ENCODE measurements at regions not wholly inside any gene's neighbourhood (a gene's known extent, or its start where the extent isn't known, plus 50 kb on each side); places are given as distances from the start of the nearest gene placed in this dataset.
"Not testable (repeated sequence)": the region's sequence is repeated elsewhere in the genome, so short reads cannot be mapped to it uniquely, and the experiment has no call there.

DNA sequence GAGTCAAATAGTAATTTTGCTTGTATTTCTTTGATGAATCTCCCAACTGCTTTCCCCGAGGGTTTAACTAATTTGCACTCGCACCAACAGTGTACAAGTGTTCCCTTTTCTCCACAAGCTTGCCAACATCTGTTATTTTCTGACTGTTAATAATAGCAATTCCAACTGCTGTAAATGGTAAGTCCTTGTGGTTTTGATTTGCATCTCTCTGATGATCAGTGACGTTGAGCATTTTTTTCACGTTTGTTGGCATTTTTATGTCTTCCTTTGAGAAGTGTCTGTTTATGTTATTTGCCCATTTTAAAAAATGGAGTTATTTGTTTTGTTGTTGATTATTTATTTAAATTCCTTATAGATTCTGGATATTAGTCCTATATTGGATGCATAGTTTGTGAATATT lies 399.8 kb upstream of the MAN1A1 start:
- Mint-ChIP-seq H3K27ac (no peak overlapping the region), H3K4me1 (ENCODE audit: low read depth) (no peaks in the 10 kb centered on the region), H3K27me3 (ENCODE audit: low read depth) (peaks cover 9% of the 10 kb centered on the region), H3K4me3 (no peak overlapping the region), H3K36me3 (ENCODE audit: low read depth) (no peaks in the 10 kb centered on the region), H3K9me3 (no peaks in the 10 kb centered on the region)

DNA sequence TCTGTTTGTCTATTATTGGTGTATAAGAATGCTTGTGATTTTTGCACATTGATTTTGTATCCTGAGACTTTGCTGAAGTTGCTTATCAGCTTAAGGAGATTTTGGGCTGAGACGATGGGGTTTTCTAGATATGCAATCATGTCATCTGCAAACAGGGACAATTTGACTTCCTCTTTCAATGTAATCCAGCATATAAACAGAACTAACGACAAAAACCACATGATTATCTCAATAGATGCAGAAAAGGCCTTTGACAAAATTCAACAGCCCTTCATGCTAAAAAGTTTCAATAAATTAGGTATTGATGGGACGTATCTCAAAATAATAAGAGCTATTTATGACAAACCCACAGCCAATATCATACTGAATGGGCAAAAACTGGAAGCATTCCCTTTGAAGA lies 399.0 kb upstream of the MAN1A1 start:
- not testable (repeated sequence) for H3K27ac Mint-ChIP-seq; H3K4me1 Mint-ChIP-seq (ENCODE audit: low read depth); H3K9me3 Mint-ChIP-seq; H3K4me3 Mint-ChIP-seq; H3K36me3 Mint-ChIP-seq (ENCODE audit: low read depth); H3K27me3 Mint-ChIP-seq (ENCODE audit: low read depth)

DNA sequence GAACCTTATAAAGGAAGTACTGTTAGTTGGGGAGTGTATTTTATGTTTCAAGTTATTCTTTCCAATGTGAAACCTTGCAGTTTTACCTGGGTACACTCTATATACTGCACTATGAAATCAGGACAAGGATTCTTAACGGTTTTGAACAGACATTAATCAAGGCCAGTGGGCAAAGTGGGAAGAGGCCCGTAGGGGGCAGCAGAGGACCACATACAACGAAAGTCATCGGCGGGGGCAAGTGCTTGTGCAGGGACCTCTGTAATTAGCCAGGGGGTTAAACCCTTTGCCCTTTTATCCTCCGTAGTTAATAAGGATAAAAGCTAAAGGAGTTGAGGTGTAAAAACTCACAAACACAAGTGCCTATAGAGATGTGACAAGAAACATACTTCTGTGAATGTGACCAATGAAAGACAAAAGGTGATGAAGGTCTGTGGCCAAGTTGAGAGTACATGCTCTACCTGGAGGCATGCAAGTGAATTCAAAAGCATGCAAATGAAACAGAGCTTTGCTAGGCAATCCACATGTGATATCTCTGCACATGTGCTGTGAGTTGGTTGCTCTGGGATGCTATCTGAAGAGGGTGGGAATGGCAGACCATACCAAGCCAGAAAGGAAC lies 392.7 kb upstream of the MAN1A1 start:
- Mint-ChIP-seq H3K36me3 (ENCODE audit: low read depth) (no peaks in the 10 kb centered on the region), H3K27me3 (ENCODE audit: low read depth) (peaks cover 6% of the 10 kb centered on the region), H3K9me3 (no peaks in the 10 kb centered on the region), H3K4me1 (ENCODE audit: low read depth) (no peaks in the 10 kb centered on the region), H3K4me3 (no peak overlapping the region), H3K27ac (no peak overlapping the region)

DNA sequence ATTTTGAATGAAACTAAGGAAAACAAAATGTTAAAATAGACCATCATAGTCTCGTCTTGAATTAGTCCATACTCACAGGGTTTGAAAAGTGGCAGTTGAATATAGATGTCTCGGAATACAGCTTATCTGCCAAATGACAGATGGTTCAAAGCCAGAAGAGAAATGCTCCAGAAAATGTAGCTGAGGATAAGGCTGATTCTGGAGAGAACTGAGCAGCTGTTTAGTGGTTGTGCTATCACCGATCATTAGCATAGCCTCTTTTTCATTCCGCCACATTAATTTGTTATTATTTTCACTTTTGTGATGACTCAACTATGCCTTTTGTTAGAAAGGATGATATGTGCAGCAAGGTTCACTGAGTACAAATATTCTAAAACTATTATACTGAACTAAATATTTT lies 390.2 kb upstream of the MAN1A1 start:
- Mint-ChIP-seq H3K27me3 (ENCODE audit: low read depth) (peaks cover 21% of the 10 kb centered on the region), H3K4me1 (ENCODE audit: low read depth) (no peaks in the 10 kb centered on the region), H3K4me3 (no peak overlapping the region), H3K27ac (no peak overlapping the region), H3K9me3 (no peaks in the 10 kb centered on the region), H3K36me3 (ENCODE audit: low read depth) (no peaks in the 10 kb centered on the region)

DNA sequence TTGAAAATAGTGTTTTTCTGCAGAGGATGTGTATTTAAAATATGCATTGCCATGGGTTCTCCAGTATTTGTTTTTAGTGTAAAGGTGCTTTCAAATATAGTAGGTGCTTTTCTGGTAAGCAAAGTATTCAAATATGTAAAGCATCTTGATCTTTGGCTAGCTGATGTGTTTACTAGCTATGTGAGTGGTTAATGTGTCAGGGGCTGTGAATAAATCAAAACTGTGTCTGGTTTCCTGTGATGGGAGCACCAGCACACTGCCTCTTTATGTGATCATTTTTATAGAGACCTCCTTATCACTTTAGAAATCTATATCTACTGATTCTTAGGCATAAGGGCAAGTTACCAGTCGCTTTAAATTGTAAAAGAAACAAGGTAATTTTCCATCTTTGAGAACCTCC lies 388.9 kb upstream of the MAN1A1 start:
- H3K27ac Mint-ChIP-seq, result no peak overlapping the region
- no peaks in the 10 kb centered on the region for H3K36me3 Mint-ChIP-seq (ENCODE audit: low read depth)
- H3K27me3 Mint-ChIP-seq (ENCODE audit: low read depth), result peaks cover 26% of the 10 kb centered on the region
- no peak overlapping the region for H3K4me3 Mint-ChIP-seq
- no peaks in the 10 kb centered on the region for H3K4me1 Mint-ChIP-seq (ENCODE audit: low read depth)
- H3K9me3 Mint-ChIP-seq, result no peaks in the 10 kb centered on the region

DNA sequence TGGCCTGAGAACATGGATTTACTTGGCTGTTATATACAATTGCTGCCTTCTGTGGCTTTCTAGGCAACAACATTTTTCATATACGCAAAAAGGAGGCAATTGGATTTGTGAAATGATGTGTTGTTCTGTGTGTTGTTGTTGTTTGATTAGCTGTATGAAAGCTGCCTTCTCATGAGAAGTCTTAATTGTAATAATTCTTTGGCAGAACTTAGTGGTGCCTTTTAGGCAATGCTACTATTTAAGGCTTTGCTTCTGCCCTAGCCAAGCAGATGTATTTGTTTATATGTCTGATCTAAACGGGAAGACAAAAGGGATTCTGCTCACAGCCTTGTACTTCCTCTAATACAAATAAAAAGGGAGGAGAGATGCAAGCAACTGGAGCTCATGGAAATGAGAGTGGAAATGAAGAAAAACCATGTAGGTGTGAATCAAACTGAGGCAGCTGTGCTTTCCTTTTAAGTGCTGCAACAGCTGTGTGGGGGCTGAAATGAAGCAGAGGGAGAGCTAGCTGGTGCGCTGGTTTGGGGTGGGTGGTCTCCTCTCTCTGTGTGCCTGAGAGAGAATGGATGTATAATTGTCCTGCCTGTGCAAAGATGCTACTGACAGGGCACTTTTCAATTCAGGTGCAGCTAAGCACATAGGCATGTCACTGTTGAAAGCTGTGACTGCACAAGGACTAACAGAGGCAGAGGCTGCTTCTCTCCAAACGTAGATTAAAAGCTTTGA lies 386.9 kb upstream of the MAN1A1 start:
- Mint-ChIP-seq H3K9me3 (no peaks in the 10 kb centered on the region), H3K27ac (no peak overlapping the region), H3K36me3 (ENCODE audit: low read depth) (no peaks in the 10 kb centered on the region), H3K4me1 (ENCODE audit: low read depth) (no peaks in the 10 kb centered on the region), H3K27me3 (ENCODE audit: low read depth) (peaks cover 24% of the 10 kb centered on the region), H3K4me3 (no peak overlapping the region)

DNA sequence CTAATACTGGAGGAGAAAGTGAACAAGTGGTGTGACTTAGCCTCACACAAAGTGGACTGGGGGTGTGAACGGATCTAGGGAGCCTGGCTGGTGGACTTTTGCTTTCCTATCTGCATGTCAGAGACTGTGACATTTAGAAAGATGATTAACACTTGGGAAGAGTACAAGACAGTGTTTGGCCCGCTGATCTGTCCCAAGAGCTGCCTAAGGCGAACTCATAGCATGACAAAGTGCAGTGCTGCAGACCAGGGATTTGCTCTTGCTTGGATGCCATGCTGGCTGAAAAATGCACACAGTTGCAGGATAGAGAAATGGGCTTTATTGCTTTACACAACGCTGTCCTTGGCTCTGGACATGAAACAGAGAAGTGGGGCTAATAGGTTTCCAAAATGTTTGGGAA lies 386.0 kb upstream of the MAN1A1 start:
- Mint-ChIP-seq H3K27me3 (ENCODE audit: low read depth) (peaks cover 23% of the 10 kb centered on the region), H3K4me3 (no peak overlapping the region), H3K4me1 (ENCODE audit: low read depth) (no peaks in the 10 kb centered on the region), H3K27ac (no peak overlapping the region), H3K9me3 (no peaks in the 10 kb centered on the region), H3K36me3 (ENCODE audit: low read depth) (no peaks in the 10 kb centered on the region)

DNA sequence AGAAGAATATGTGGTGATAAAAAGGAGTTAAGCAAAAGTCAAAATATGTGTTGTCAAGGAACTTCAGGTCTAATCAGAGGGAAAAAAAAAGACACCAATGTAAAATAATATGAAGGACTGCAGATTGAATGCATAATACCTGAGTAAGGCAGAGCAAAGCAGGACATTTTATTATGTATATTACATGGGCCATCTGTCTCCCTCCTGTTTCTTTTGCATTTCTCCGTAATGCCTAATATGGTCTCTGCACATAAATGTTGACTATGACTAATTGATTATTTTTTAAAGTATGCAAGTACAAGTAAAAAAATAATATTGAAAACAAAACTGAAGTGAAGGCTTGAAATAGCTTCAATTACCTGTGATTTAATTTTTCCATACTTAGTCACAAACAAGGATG lies 384.7 kb upstream of the MAN1A1 start:
- Mint-ChIP-seq H3K9me3 (no peaks in the 10 kb centered on the region), H3K4me1 (ENCODE audit: low read depth) (no peaks in the 10 kb centered on the region), H3K27ac (no peak overlapping the region), H3K4me3 (no peak overlapping the region), H3K36me3 (ENCODE audit: low read depth) (no peaks in the 10 kb centered on the region), H3K27me3 (ENCODE audit: low read depth) (peaks cover 23% of the 10 kb centered on the region)

DNA sequence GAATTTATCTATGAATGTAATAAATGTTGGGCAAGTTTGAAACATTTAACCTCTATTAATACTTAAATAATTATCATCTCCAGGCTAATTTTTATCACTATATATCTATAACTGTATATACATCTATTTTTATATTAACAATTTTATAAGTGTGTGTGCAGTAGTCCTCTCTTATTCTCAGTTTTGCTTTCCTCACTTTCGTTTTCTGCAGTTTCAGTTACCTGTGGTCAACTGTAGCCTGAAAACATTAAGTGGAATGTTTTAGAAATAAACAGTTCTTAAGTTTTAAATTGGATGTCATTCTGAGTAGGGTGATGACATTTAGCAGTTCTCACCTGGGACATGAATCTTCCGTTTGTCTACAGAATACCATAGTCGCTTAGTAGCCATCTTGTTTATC lies 379.4 kb upstream of the MAN1A1 start:
- Mint-ChIP-seq H3K27me3 (ENCODE audit: low read depth) (peaks cover 8% of the 10 kb centered on the region), H3K27ac (no peak overlapping the region), H3K4me3 (no peak overlapping the region), H3K9me3 (no peaks in the 10 kb centered on the region), H3K4me1 (ENCODE audit: low read depth) (no peaks in the 10 kb centered on the region), H3K36me3 (ENCODE audit: low read depth) (no peaks in the 10 kb centered on the region)

DNA sequence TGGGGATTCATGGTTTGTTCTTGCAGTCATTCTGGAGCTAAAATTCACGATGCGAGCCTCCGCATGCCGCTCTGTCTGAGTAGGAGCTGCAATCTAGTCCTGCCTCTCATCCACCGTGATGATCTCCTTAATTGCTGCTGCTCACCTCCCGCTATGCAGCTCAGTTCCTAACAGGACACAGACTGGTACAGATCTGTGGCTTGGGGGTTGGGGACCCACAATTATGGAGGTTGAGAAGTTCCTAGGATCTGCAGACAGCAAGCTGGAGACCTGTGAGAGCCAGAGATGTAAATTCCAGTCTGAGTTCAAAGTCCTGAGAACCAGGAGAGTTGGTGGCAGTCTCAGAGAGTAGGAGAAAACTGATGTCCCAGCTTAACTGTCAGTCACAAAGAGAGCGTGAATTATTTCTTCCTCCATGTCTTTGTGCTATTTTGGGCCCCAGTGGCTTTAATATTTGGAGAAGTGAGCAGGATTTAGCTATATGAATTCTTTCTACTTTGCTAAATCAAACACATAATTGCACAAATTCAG lies 378.7 kb upstream of the MAN1A1 start:
- Mint-ChIP-seq H3K4me3 (no peak overlapping the region), H3K36me3 (ENCODE audit: low read depth) (no peaks in the 10 kb centered on the region), H3K4me1 (ENCODE audit: low read depth) (no peaks in the 10 kb centered on the region), H3K9me3 (no peaks in the 10 kb centered on the region), H3K27ac (no peak overlapping the region), H3K27me3 (ENCODE audit: low read depth) (peaks cover 1% of the 10 kb centered on the region)

DNA sequence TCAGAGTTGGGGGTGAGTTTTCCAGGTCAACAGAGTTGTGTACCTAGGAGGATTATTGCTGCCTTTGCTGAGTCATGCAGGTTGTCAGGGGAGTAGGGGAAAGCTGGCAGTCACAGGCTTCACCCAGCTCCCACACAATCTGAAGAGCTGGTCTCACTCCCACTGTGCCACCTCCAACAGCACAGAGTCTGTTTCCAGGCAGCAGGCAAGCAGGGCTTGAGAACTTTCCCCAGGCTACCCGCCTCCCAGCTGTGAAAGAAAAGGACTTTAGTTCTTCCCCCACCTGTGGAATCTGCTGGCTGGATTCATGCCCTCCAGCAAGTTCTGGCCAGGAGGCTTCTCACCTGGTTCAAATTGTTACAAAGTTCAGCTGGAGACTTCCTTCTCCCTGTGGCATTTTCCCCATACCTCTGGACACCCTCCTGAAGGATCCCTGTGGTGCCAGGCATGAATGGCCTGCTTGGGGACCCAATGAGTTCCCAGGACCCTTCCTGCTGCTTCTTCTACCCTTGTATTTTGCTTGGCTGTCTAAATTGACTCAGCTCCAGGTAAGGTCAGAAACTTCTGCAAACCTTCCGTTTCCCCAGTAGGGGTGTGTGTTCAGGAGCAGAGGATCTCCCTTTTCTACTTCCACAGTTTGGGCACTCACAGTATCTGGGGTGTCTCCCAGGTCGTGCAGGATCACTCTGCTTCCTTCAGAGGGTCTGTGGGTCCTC lies 378.1 kb upstream of the MAN1A1 start:
- Mint-ChIP-seq H3K27me3 (ENCODE audit: low read depth) (peaks cover 6% of the 10 kb centered on the region), H3K4me3 (no peak overlapping the region), H3K9me3 (no peaks in the 10 kb centered on the region), H3K36me3 (ENCODE audit: low read depth) (no peaks in the 10 kb centered on the region), H3K4me1 (ENCODE audit: low read depth) (no peaks in the 10 kb centered on the region), H3K27ac (no peak overlapping the region)

DNA sequence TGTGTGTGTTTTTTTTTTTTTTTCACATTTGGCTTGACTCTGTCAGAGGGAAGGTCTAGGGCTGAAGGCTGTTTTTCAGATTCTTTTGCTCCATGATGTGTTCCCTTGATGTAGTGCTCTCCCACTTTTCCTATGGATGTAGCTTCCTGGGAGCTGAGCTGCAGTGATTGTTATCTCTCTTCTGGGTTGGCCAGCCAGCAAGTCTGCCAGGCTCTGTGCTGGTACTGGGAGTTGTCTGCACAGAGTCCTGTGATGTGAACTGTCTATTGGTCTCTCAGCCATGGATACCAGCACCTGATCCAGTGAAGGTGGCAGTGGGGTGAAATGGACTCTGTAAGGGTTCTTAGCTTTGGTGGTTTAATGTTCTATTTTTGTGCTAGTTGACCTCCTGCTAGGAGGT lies 377.4 kb upstream of the MAN1A1 start:
- H3K27me3 Mint-ChIP-seq (ENCODE audit: low read depth), result peaks cover 11% of the 10 kb centered on the region
- not testable (repeated sequence) for H3K4me1 Mint-ChIP-seq (ENCODE audit: low read depth); H3K36me3 Mint-ChIP-seq (ENCODE audit: low read depth); H3K27ac Mint-ChIP-seq; H3K4me3 Mint-ChIP-seq; H3K9me3 Mint-ChIP-seq

DNA sequence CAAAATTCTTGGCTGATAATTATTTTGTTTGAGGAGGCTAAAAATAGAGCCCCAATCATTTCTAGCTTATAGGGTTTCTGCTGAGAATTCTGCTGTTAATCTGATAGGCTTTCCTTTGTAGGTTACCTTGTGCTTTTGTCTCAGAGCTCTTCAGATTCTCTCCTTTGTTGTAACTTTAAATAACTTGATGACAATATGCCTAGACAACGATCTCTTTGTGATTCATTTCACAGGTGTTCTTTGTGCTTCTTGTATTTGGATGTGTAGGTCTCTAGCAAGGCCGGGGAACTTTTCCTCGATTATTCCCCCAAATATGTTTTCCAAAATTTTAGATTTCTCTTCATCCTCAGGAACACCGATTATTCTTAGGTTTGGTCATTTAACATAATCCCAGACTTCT lies 376.5 kb upstream of the MAN1A1 start:
- Mint-ChIP-seq H3K36me3 (ENCODE audit: low read depth) (no peaks in the 10 kb centered on the region), H3K27ac (no peak overlapping the region), H3K4me3 (no peak overlapping the region), H3K9me3 (no peaks in the 10 kb centered on the region), H3K4me1 (ENCODE audit: low read depth) (no peaks in the 10 kb centered on the region), H3K27me3 (ENCODE audit: low read depth) (peaks cover 11% of the 10 kb centered on the region)

DNA sequence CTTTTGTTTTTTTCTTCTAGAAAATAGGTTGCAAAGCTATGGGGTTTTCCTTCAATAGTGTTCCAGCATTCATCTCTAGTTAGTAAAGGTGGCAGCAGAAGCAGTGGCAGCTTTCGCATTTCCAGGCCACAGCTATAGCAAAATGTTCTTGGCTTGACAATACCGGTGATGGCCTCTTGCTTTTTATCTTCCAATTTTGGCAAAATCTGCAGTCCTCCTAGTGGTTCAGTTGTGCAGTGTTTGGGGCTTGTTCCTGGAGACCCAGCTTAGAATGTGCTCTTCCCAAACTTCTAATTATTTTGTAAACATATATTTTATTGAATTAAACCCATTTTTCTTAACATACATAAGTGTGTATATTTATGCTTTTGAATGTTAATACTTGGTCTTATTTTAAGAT lies 370.6 kb upstream of the MAN1A1 start:
- H3K4me3 Mint-ChIP-seq, result no peak overlapping the region
- H3K36me3 Mint-ChIP-seq (ENCODE audit: low read depth), result no peaks in the 10 kb centered on the region
- H3K27me3 Mint-ChIP-seq (ENCODE audit: low read depth), result peaks cover 11% of the 10 kb centered on the region
- peaks cover 3% of the 10 kb centered on the region for H3K4me1 Mint-ChIP-seq (ENCODE audit: low read depth)
- H3K27ac Mint-ChIP-seq, result no peak overlapping the region
- no peaks in the 10 kb centered on the region for H3K9me3 Mint-ChIP-seq

DNA sequence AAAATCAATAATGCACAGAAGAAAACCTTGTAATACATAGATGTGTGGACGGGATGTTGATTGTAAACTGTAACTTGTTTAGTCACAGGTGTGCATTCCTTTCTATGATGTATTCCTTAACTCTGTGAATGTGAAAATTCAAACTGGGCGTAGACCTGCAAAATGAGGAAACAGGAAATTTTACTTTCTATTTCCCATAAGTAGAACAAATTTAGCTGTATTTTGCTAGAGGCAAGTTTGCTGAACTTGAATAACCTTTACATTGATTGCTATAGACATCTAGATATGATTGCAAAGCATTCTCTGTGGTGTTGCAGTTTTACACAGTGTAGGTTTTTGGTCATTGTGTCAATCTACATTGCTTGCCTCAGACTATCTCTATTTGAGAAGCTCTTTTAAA lies 368.4 kb upstream of the MAN1A1 start:
- H3K9me3 Mint-ChIP-seq, result no peaks in the 10 kb centered on the region
- H3K27ac Mint-ChIP-seq, result no peak overlapping the region
- peaks cover 11% of the 10 kb centered on the region for H3K27me3 Mint-ChIP-seq (ENCODE audit: low read depth)
- no peaks in the 10 kb centered on the region for H3K36me3 Mint-ChIP-seq (ENCODE audit: low read depth)
- peaks cover 3% of the 10 kb centered on the region for H3K4me1 Mint-ChIP-seq (ENCODE audit: low read depth)
- no peak overlapping the region for H3K4me3 Mint-ChIP-seq

Measured in T-helper 1 cell treated with Interleukin-12 subunit alpha and Interleukin-12 subunit beta and Interleukin-4 antibody, amounts not matched to agents 30 μg/mL and 1 μg/mL, for 36 hours (primary cell).